GM21515 (cell line): ENCODE measurements at regions not wholly inside any gene's neighbourhood (a gene's known extent, or its start where the extent isn't known, plus 50 kb on each side); places are given as distances from the start of the nearest gene placed in this dataset.
"Not testable (repeated sequence)": the region's sequence is repeated elsewhere in the genome, so short reads cannot be mapped to it uniquely, and the experiment has no call there.

Experiments
- ATAC-seq: cut with Tn5 transposase; IDR thresholded peaks from one replicate; pipeline ENCODE4 v1.9.1; 2021; ENCODE audit not compliant: unreplicated experiment

GRCh38 chr13:84641491-84641890 lies 759.2 kb upstream of the SLITRK1 start:
- no peak for ATAC-seq

GRCh38 chr13:84640691-84641090 lies 758.4 kb upstream of the SLITRK1 start:
- ATAC-seq, result no peak

- no peak for ATAC-seq
Observed at GRCh38 chr13:84630476-84630875, 748.2 kb upstream of the SLITRK1 start.

GRCh38 chr13:84616864-84617263 lies 734.6 kb upstream of the SLITRK1 start:
- ATAC-seq, result no peak

- no peak for ATAC-seq
Observed at GRCh38 chr13:84609716-84610115, 727.4 kb upstream of the SLITRK1 start.

GRCh38 chr13:84607261-84608013 lies 725.2 kb upstream of the SLITRK1 start:
- no peak for ATAC-seq

GRCh38 chr13:84606616-84607015 lies 724.3 kb upstream of the SLITRK1 start:
- ATAC-seq, result no peak

- no peak for ATAC-seq
Observed at GRCh38 chr13:84605927-84606326, 723.7 kb upstream of the SLITRK1 start.

- no peak for ATAC-seq
Observed at GRCh38 chr13:84591444-84591843, 709.2 kb upstream of the SLITRK1 start.

- ATAC-seq, result no peak
Observed at GRCh38 chr13:84590663-84591062, 708.4 kb upstream of the SLITRK1 start.

GRCh38 chr13:84588023-84588422 lies 705.7 kb upstream of the SLITRK1 start:
- ATAC-seq, result no peak

GRCh38 chr13:84579901-84580300 lies 697.6 kb upstream of the SLITRK1 start:
- ATAC-seq, result not testable (repeated sequence)

GRCh38 chr13:84574851-84575250 lies 692.6 kb upstream of the SLITRK1 start:
- ATAC-seq, result no peak

- ATAC-seq, result no peak
Observed at GRCh38 chr13:84571264-84571663, 689.0 kb upstream of the SLITRK1 start.

- no peak for ATAC-seq
Observed at GRCh38 chr13:84570831-84571230, 688.6 kb upstream of the SLITRK1 start.

- ATAC-seq, result no peak
Observed at GRCh38 chr13:84569366-84569765, 687.1 kb upstream of the SLITRK1 start.

- ATAC-seq, result no peak
Observed at GRCh38 chr13:84567848-84568247, 685.6 kb upstream of the SLITRK1 start.

GRCh38 chr13:84566780-84567179 lies 684.5 kb upstream of the SLITRK1 start:
- ATAC-seq, result no peak

- ATAC-seq, result no peak
Observed at GRCh38 chr13:84563611-84564010, 681.3 kb upstream of the SLITRK1 start.

GRCh38 chr13:84553227-84553626 lies 671.0 kb upstream of the SLITRK1 start:
- no peak for ATAC-seq

GRCh38 chr13:84543962-84544361 lies 661.7 kb upstream of the SLITRK1 start:
- ATAC-seq, result no peak

- no peak for ATAC-seq
Observed at GRCh38 chr13:84542348-84542747, 660.1 kb upstream of the SLITRK1 start.

- no peak for ATAC-seq
Observed at GRCh38 chr13:84536906-84537305, 654.6 kb upstream of the SLITRK1 start.
